Fibroblast of lung (primary cell): ENCODE measurements at regions not wholly inside any gene's neighbourhood (a gene's known extent, or its start where the extent isn't known, plus 50 kb on each side); places are given as distances from the start of the nearest gene placed in this dataset.

Source experiments
- DNase-seq, 2 donors: peaks; one replicate each; pipeline versions ENCODE4 v3.0.0 to v3.0.0-alpha.2; 2010; ENCODE audit warnings: low read depth in 2 of 2
- H2AFZ ChIP-seq: 2 replicates; pipeline ENCODE4 v1.5.1; 2012; ENCODE audit warnings: low read length, control low read depth, inconsistent platforms
- H3K27ac ChIP-seq: 2 replicates; pipeline ENCODE4 v1.5.1; 2011; ENCODE audit warnings: low read length, control low read depth; ENCODE audit not compliant: insufficient read depth
- H3K27me3 ChIP-seq: 2 replicates; pipeline ENCODE4 v1.5.1; 2011; ENCODE audit warnings: mild to moderate bottlenecking, low read length; ENCODE audit not compliant: control insufficient read depth, insufficient read depth
- H3K36me3 ChIP-seq: 2 replicates; pipeline ENCODE4 v1.5.1; 2011; ENCODE audit warnings: low read length; ENCODE audit not compliant: control insufficient read depth, insufficient read depth
- H3K4me1 ChIP-seq: 2 replicates; pipeline ENCODE4 v1.5.1; 2011; ENCODE audit warnings: low read length; ENCODE audit not compliant: control insufficient read depth, insufficient read depth; ENCODE audit errors: extremely low read depth
- H3K4me2 ChIP-seq: 2 replicates; pipeline ENCODE4 v1.5.1; 2011; ENCODE audit warnings: low read length, control low read depth; ENCODE audit not compliant: insufficient read depth; ENCODE audit errors: extremely low read depth
- H3K4me3 ChIP-seq, 4 experiments: fragments of 200-600 bp in 1 of 4; sonication (generic) in 1 of 4; replicated peaks in 1 of 4; 2 replicates each; pipeline ENCODE4 v1.5.1; 2011 to 2016; ENCODE audit warnings: low read length in 4 of 4, low read depth in 3 of 4, mild to moderate bottlenecking in 3 of 4, control low read depth in 2 of 4, inconsistent platforms in 1 of 4, mixed read lengths in 1 of 4; ENCODE audit not compliant: insufficient read depth in 1 of 4; ENCODE audit errors: control extremely low read depth in 1 of 4
- H3K79me2 ChIP-seq: 2 replicates; pipeline ENCODE4 v1.5.1; 2012; ENCODE audit warnings: mild to moderate bottlenecking, low read length, inconsistent platforms; ENCODE audit not compliant: control insufficient read depth, insufficient read depth
- H3K9ac ChIP-seq: 2 replicates; pipeline ENCODE4 v1.5.1; 2011; ENCODE audit warnings: mild to moderate bottlenecking, low read length, control low read depth; ENCODE audit not compliant: insufficient read depth
- H3K9me3 ChIP-seq: 2 replicates; pipeline ENCODE4 v1.5.1; 2012; ENCODE audit warnings: low read depth, low read length; ENCODE audit not compliant: control insufficient read depth, insufficient read depth
- H4K20me1 ChIP-seq: 2 replicates; pipeline ENCODE4 v1.5.1; 2011; ENCODE audit warnings: low read length; ENCODE audit not compliant: control insufficient read depth, insufficient read depth; ENCODE audit errors: extremely low read depth
- EZH2 ChIP-seq: IDR thresholded peaks from 2 replicates; pipeline ENCODE4 v1.5.1; 2012; ENCODE audit warnings: low read length, control low read depth, mild to moderate bottlenecking; ENCODE audit errors: missing control alignments
- TF ChIP-seq, protein P1 (sequence below), 2 donors: IDR thresholded peaks in 1 of 2; conservative IDR thresholded peaks in 1 of 2; 1 replicate in 1 of 2; 2 replicates in 1 of 2; pipeline ENCODE4 v1.5.1; 2011 to 2012; ENCODE audit warnings: low read length in 2 of 2, control low read depth in 1 of 2, inconsistent platforms in 1 of 2, low read depth in 1 of 2, mild to moderate bottlenecking in 1 of 2

GRCh38 chr6:156538875-156539660 is 238.1 kb upstream of the ARID1B start:
- Histone ChIP-seq H3K27me3 (no peaks in the 10 kb centered on the region), H3K36me3 (no peaks in the 10 kb centered on the region), H3K9me3 (no peaks in the 10 kb centered on the region)

DNA sequence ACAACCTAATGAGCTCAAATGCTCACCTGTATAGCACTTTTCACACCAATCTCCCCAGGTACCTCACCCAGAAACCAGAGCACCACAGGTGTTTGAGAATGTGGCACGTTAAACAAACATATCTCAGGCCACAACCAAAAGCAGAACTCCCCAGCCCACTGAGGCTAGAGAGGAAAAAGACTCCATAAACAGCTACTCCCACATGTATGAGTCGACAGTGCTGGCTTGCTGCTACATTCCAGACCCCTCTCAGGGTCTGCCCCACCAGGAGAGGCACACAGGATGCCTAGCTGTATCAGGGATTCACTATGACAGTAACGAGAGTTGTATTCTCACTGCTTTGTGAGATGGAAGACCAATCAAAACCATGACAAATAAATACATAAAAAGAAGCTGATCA is 242.6 kb upstream of the ARID1B start:
- Histone ChIP-seq H3K36me3 (no peaks in the 10 kb centered on the region), H3K27me3 (no peaks in the 10 kb centered on the region), H3K4me1 (no peaks in the 10 kb centered on the region), H2AFZ (no peak overlapping the region), H4K20me1 (no peaks in the 10 kb centered on the region), H3K79me2 (no peaks in the 10 kb centered on the region), H3K9me3 (no peaks in the 10 kb centered on the region), H3K9ac (no peak overlapping the region), H3K4me2 (no peak overlapping the region), H3K27ac (no peak overlapping the region), H3K4me3 (no peak overlapping the region)
- no peak for DNase-seq
- no peak for TF ChIP-seq EZH2
- TF ChIP-seq, protein P1, sequence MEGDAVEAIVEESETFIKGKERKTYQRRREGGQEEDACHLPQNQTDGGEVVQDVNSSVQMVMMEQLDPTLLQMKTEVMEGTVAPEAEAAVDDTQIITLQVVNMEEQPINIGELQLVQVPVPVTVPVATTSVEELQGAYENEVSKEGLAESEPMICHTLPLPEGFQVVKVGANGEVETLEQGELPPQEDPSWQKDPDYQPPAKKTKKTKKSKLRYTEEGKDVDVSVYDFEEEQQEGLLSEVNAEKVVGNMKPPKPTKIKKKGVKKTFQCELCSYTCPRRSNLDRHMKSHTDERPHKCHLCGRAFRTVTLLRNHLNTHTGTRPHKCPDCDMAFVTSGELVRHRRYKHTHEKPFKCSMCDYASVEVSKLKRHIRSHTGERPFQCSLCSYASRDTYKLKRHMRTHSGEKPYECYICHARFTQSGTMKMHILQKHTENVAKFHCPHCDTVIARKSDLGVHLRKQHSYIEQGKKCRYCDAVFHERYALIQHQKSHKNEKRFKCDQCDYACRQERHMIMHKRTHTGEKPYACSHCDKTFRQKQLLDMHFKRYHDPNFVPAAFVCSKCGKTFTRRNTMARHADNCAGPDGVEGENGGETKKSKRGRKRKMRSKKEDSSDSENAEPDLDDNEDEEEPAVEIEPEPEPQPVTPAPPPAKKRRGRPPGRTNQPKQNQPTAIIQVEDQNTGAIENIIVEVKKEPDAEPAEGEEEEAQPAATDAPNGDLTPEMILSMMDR (conservative IDR thresholded peaks at IDR 0.05 in 1 of 2, IDR thresholded peaks at IDR 0.05 in 1 of 2; ENCODE audit: low read depth in 1 of 2, low read length in 2 of 2), result no peak

More at GRCh38 chr6:156538875-156539660, 238.1 kb upstream of the ARID1B start:
- H3K4me3 ChIP-seq, result no peak overlapping the region
- no peak overlapping the region for H3K9ac ChIP-seq
- no peaks in the 10 kb centered on the region for H3K79me2 ChIP-seq
- no peak overlapping the region for H2AFZ ChIP-seq
- H3K4me1 ChIP-seq, result no peaks in the 10 kb centered on the region
- DNase-seq, result peak in 1 of 2 donors; percentile 4
- H4K20me1 ChIP-seq, result no peaks in the 10 kb centered on the region
- H3K27ac ChIP-seq, result no peak overlapping the region
- TF ChIP-seq EZH2, result no peak
- TF ChIP-seq, protein P1 (conservative IDR thresholded peaks at IDR 0.05 in 1 of 2, IDR thresholded peaks at IDR 0.05 in 1 of 2; ENCODE audit: low read depth in 1 of 2, low read length in 2 of 2), result no peak
- no peak overlapping the region for H3K4me2 ChIP-seq

DNA sequence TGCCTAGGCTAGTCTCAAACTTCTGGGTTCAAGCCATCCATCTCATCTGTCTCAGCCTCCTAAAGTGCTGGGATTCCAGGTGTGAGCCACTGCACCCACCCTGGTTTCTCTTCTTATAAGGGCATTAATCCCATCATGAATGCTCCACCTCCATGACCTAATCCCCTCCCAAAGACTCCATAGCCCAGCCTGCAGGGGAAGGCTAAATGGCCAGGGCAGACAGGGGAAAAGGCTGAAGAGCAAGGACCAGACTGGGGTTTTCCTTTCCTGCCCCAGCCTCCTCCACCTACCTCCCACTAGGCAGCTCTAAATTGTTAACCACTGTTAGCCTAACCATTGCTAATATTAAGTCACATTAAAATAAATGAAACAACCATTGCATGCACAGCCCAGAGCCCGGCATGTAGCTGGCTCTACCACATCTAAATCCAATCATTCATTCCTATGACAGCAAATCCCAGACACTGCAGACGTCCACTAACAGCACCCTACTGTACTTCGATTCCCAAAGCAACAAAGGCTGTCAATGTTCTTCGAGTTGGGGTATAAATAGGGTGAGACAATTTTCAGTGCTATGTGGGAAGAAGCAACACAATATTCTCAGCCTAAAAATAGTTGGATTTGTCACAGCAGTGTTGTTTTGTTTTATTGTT is 243.2 kb upstream of the ARID1B start:
- H4K20me1 ChIP-seq, result no peaks in the 10 kb centered on the region

More for the DNA sequence above, 243.2 kb upstream of the ARID1B start:
- Histone ChIP-seq H3K4me1 (no peaks in the 10 kb centered on the region), H3K27me3 (no peaks in the 10 kb centered on the region), H3K4me2 (no peak overlapping the region), H3K27ac (no peak overlapping the region), H3K9ac (no peak overlapping the region), H3K79me2 (no peaks in the 10 kb centered on the region), H3K36me3 (no peaks in the 10 kb centered on the region), H3K9me3 (no peaks in the 10 kb centered on the region), H3K4me3 (no peak overlapping the region), H2AFZ (no peak overlapping the region)
- TF ChIP-seq, protein P1 (conservative IDR thresholded peaks at IDR 0.05 in 1 of 2, IDR thresholded peaks at IDR 0.05 in 1 of 2; ENCODE audit: low read depth in 1 of 2, low read length in 2 of 2), result no peak
- no peak for TF ChIP-seq EZH2
- no peak for DNase-seq
